ENCODE measurements at regions not wholly inside any gene's neighbourhood (a gene's known extent, or its start where the extent isn't known, plus 50 kb on each side); places are given as distances from the start of the nearest gene placed in this dataset.

DNA sequence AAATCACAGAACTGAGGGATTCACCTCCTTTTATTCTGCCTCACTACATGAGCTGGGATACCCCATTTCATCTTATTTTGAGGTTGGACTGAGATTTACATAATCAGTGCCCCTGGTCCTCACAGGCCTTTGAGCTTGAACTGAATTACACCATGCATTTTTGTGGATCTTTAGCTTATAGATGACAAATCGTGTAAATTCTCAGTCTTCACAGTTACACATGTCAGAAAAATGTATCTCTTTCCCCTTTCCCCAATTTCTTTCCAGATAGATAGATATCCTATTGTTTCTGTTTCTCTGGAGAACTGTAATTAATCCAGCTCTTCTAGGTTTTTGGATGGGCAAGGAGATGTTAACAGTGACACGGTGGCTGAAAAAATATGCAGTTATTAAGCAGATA lies 1778.9 kb upstream of the SEL1L start:
- ATAC-seq (replicated peaks in 1 of 2) = no peak
- Mint-ChIP-seq H3K4me1 (ENCODE audit: low read depth) (no peaks in the 10 kb centered on the region), H3K4me3 (no peak overlapping the region), H3K27me3 (ENCODE audit: low read depth) (no peaks in the 10 kb centered on the region), H3K27ac (no peak overlapping the region), H3K36me3 (ENCODE audit: insufficient read depth in 2 of 2) (no peaks in the 10 kb centered on the region), H3K9me3 (peaks cover 7 to 15% of the 10 kb centered on the region in 2 donors)
- DNase-seq = no peak

DNA sequence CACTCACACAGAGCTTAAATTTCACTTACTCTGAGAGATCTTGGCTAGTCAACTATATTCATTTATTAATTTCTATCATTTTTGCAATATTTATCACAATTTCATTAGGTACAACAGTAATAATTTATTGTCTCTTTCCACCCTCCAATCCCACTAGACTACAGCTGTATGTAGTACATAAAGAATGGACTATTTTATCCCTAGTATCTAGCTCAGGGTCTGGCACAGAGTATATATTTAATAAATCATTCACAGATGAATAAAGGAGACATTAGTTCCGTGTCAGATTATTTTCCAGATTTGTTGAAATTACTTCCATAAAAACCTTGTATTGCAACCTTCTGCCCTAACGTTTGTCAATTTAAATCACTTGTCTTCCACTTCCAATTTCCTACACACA lies 1781.1 kb upstream of the SEL1L start:
- no peaks in the 10 kb centered on the region for H3K4me1 Mint-ChIP-seq (ENCODE audit: low read depth)
- ATAC-seq (replicated peaks in 1 of 2) (no peak), DNase-seq (no peak)

DNA sequence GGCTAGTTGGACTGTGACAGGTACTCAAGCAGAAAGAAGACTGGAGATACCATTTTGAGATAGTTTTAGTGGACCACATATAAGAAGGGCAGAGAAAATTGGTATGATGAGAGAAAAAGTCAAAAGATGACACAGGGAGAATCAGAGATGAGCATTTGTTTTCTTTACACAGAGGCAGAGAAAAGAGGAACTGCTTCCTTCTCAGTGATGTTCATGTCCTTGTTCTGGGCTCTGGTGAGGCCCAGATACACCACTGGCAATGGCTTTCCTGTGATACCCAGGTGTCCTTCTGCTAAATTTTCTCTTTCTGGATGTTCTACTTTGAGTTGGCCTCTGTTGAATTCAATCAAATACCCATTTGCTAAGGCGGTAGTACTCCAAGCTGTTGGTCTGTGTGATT lies 1782.7 kb upstream of the SEL1L start:
- Mint-ChIP-seq H3K27me3 (ENCODE audit: low read depth) (no peaks in the 10 kb centered on the region), H3K4me3 (no peak overlapping the region), H3K9me3 (peaks cover 3 to 7% of the 10 kb centered on the region in 2 donors)

More for the DNA sequence above, 1781.1 kb upstream of the SEL1L start:
- Mint-ChIP-seq H3K27ac (no peak overlapping the region), H3K4me3 (no peak overlapping the region), H3K9me3 (peaks cover 7 to 8% of the 10 kb centered on the region in 2 donors), H3K36me3 (ENCODE audit: insufficient read depth in 2 of 2) (no peaks in the 10 kb centered on the region), H3K27me3 (ENCODE audit: low read depth) (no peaks in the 10 kb centered on the region)

DNA sequence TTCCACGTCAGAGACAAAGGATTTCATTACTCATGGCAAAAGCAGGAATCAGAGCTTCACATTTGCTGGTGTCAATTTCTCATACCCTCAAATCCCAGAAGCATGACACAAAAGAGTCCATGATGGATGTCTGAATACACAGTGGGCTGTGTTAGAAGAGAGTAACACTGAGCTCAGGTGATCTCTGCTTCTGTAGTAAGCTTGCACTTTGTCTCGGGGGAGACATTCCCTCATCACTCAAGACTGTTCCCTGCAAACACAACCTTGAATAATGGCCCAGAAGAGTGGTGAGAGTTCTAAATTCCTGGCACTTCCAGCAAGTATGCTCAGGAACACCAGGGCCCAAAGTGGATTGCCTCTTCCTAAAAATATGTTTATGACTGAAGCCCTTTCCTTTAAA lies 1787.2 kb upstream of the SEL1L start:
- ATAC-seq (replicated peaks in 1 of 2) = no peak
- H3K4me1 Mint-ChIP-seq (ENCODE audit: low read depth) = no peaks in the 10 kb centered on the region
- peaks cover 3 to 4% of the 10 kb centered on the region in 2 donors for H3K9me3 Mint-ChIP-seq
- no peak for DNase-seq
- no peaks in the 10 kb centered on the region for H3K27me3 Mint-ChIP-seq (ENCODE audit: low read depth)
- no peak overlapping the region for H3K27ac Mint-ChIP-seq
- H3K36me3 Mint-ChIP-seq (ENCODE audit: insufficient read depth in 2 of 2) = no peaks in the 10 kb centered on the region
- no peak overlapping the region for H3K4me3 Mint-ChIP-seq

More for the DNA sequence above, 1782.7 kb upstream of the SEL1L start:
- no peaks in the 10 kb centered on the region for H3K4me1 Mint-ChIP-seq (ENCODE audit: low read depth)
- DNase-seq (no peak), ATAC-seq (replicated peaks in 1 of 2) (no peak)
- no peaks in the 10 kb centered on the region for H3K36me3 Mint-ChIP-seq (ENCODE audit: insufficient read depth in 2 of 2)
- no peak overlapping the region for H3K27ac Mint-ChIP-seq

DNA sequence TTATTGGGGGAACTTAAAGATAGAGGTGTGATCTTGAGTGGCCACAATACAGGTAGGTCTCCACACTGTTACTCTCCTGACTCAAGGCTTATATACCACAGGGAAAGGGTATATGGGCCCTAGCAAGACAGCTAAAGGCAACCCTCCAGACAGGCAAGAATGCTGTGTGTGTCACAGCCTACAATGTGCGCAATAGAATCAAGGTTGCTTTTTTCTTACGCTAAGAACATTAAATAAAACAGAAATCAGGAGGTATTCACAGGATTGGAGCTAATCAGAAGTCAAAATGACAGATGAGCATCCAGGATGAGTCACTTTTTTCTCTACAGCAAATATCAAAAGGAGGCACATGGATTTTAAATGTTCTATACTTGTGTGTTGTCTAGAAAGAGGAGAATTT lies 1797.9 kb upstream of the SEL1L start:
- ATAC-seq (replicated peaks in 1 of 2) = no peak
- H3K4me1 Mint-ChIP-seq (ENCODE audit: low read depth) = no peaks in the 10 kb centered on the region
- no peaks in the 10 kb centered on the region for H3K27me3 Mint-ChIP-seq (ENCODE audit: low read depth)
- no peak for DNase-seq
- no peak overlapping the region for H3K27ac Mint-ChIP-seq
- H3K4me3 Mint-ChIP-seq = no peak overlapping the region
- peaks cover 3 to 6% of the 10 kb centered on the region in 2 donors for H3K9me3 Mint-ChIP-seq
- H3K36me3 Mint-ChIP-seq (ENCODE audit: insufficient read depth in 2 of 2) = peaks cover 0 to 2% of the 10 kb centered on the region in 2 donors

DNA sequence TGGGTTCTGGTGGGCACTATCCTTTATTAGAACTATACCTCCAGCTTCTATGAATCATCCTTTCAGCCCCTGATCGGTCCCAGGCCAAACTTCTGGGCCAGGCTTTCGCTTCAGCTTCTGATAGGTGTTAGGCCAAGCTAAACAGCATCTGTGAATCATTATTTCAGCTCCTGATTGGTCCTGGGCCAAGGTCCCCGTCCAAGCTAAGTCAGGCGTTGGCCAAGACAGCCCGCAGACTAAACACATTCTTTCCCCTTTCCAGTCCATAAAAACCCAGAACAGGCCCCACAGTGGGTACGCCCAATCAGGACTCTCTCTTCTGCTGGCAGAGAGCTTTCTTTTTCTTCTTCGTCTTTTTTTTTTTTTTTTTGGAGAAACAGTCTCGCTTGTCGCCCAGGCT lies 1808.9 kb upstream of the SEL1L start:
- Mint-ChIP-seq H3K4me1 (ENCODE audit: low read depth) (no peaks in the 10 kb centered on the region), H3K27me3 (ENCODE audit: low read depth) (no peaks in the 10 kb centered on the region), H3K36me3 (ENCODE audit: insufficient read depth in 2 of 2) (no peaks in the 10 kb centered on the region), H3K27ac (no peak overlapping the region), H3K4me3 (no peak overlapping the region), H3K9me3 (peaks cover 2 to 8% of the 10 kb centered on the region in 2 donors)
- DNase-seq = no peak
- no peak for ATAC-seq (replicated peaks in 1 of 2)

DNA sequence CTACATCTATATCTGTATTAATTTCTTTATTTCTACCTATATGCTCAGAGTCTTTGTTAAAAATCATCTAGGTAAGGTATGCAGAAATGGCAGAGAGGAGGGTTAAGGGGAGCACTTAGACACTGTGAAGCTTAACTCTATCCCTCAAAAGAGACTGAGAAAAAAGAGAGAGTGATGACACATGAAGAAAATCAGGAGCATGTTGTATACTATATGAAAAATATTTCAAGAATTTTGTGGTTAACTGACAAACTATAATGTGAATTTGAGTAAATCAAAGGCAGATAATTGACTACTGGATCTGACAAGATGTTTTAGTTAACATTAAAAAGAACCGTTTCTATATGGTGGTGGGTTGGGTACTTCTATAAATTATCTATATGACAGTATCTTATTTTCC lies 1814.2 kb upstream of the SEL1L start:
- Mint-ChIP-seq H3K27me3 (ENCODE audit: low read depth) (no peaks in the 10 kb centered on the region), H3K4me1 (ENCODE audit: low read depth) (no peaks in the 10 kb centered on the region), H3K27ac (no peak overlapping the region), H3K36me3 (ENCODE audit: insufficient read depth in 2 of 2) (no peaks in the 10 kb centered on the region), H3K9me3 (peaks cover 5 to 10% of the 10 kb centered on the region in 2 donors), H3K4me3 (no peak overlapping the region)
- ATAC-seq (replicated peaks in 1 of 2) = no peak
- no peak for DNase-seq

GRCh38 chr14:83355609-83356008 lies 1822.0 kb upstream of the SEL1L start:
- Mint-ChIP-seq H3K4me1 (ENCODE audit: low read depth) (no peaks in the 10 kb centered on the region), H3K36me3 (ENCODE audit: insufficient read depth in 2 of 2) (no peaks in the 10 kb centered on the region), H3K9me3 (peaks cover 5 to 12% of the 10 kb centered on the region in 2 donors), H3K4me3 (no peak overlapping the region), H3K27me3 (ENCODE audit: low read depth) (no peaks in the 10 kb centered on the region), H3K27ac (no peak overlapping the region)
- DNase-seq (no peak), ATAC-seq (replicated peaks in 1 of 2) (no peak)

DNA sequence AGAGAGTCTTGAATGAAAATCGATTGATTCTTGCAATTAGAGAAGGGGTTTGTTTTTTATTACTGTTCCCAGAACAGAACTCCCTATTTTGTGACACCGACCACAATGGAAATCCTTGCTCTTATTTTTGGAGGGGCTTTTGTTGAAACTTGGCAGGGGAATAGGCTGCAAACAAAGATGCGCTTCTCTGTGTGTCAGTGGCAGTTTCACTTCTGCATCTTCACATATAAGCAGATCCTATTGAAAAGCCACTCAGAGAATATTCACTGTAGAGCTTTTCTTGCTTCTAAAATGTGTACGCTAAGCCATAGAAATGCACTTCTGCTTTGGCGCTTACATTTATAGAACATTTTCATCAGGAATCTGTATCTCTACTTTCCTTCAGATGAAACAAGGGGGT lies 1822.4 kb upstream of the SEL1L start:
- DNase-seq (no peak), ATAC-seq (replicated peaks in 1 of 2) (no peak)
- H3K27ac Mint-ChIP-seq = no peak overlapping the region
- peaks cover 5 to 12% of the 10 kb centered on the region in 2 donors for H3K9me3 Mint-ChIP-seq
- no peaks in the 10 kb centered on the region for H3K27me3 Mint-ChIP-seq (ENCODE audit: low read depth)
- no peak overlapping the region for H3K4me3 Mint-ChIP-seq
- H3K36me3 Mint-ChIP-seq (ENCODE audit: insufficient read depth in 2 of 2) = no peaks in the 10 kb centered on the region
- H3K4me1 Mint-ChIP-seq (ENCODE audit: low read depth) = no peaks in the 10 kb centered on the region

- DNase-seq = no peak
- no peaks in the 10 kb centered on the region for H3K4me1 Mint-ChIP-seq (ENCODE audit: low read depth)
- peaks cover 7 to 16% of the 10 kb centered on the region in 2 donors for H3K9me3 Mint-ChIP-seq
- no peak for ATAC-seq (replicated peaks in 1 of 2)
- peaks cover 2 to 3% of the 10 kb centered on the region in 2 donors for H3K36me3 Mint-ChIP-seq (ENCODE audit: insufficient read depth in 2 of 2)
- H3K27me3 Mint-ChIP-seq (ENCODE audit: low read depth) = no peaks in the 10 kb centered on the region
- no peak overlapping the region for H3K4me3 Mint-ChIP-seq
- no peak overlapping the region for H3K27ac Mint-ChIP-seq
Measured at GRCh38 chr14:83372271-83372670, 1838.6 kb upstream of the SEL1L start.

- no peak for DNase-seq
- Mint-ChIP-seq H3K4me3 (no peak overlapping the region), H3K36me3 (ENCODE audit: insufficient read depth in 2 of 2) (no peaks in the 10 kb centered on the region), H3K27ac (no peak overlapping the region), H3K9me3 (peaks cover 20% of the 10 kb centered on the region in 2 donors), H3K4me1 (ENCODE audit: low read depth) (no peaks in the 10 kb centered on the region), H3K27me3 (ENCODE audit: low read depth) (no peaks in the 10 kb centered on the region)
- ATAC-seq (replicated peaks in 1 of 2) = no peak
Measured at GRCh38 chr14:83379436-83379835, 1845.8 kb upstream of the SEL1L start.

DNA sequence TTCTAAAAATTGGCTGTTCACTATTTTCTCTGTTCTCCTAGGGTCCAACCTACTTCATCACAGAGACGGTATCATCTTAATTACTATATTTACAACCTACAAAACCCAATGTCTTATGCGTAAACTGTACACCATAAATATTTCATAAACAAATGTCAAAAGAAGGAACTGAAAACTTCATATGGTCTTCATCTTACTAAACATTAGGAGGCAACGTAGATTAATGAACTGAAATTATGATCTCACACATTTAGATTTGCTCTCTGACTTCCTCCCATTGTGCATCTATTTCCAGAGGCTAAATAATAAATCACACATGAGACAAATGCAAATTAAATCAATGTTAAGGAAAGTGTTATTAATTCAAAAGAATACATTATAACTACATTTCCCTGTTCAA lies 1850.6 kb upstream of the SEL1L start:
- Mint-ChIP-seq H3K9me3 (peaks cover 22 to 27% of the 10 kb centered on the region in 2 donors), H3K4me1 (ENCODE audit: low read depth) (no peaks in the 10 kb centered on the region), H3K4me3 (no peak overlapping the region), H3K27ac (no peak overlapping the region), H3K27me3 (ENCODE audit: low read depth) (no peaks in the 10 kb centered on the region), H3K36me3 (ENCODE audit: insufficient read depth in 2 of 2) (peaks cover 0 to 2% of the 10 kb centered on the region in 2 donors)
- ATAC-seq (replicated peaks in 1 of 2) = no peak
- DNase-seq = no peak

DNA sequence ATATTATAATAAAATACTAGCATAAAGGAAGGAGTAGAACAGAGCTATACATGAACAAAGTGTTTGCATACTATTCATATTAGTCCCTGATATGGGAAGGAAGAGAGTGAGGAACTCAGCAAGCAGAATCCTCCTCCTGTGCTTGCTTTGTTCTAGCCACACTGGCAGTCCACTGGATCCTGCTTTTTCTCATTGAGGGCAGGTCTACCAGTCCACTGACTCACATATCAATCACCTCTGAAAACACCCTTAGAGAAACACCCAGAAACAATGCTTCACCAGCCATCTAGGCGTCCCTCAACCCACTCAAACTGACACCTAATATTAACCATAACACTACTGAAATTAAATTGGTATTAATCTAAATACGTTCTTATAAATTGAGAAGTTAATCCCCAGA lies 1861.7 kb upstream of the SEL1L start:
- Mint-ChIP-seq H3K27ac (no peak overlapping the region), H3K9me3 (peaks cover 1 to 4% of the 10 kb centered on the region in 2 donors), H3K4me3 (no peak overlapping the region), H3K4me1 (ENCODE audit: low read depth) (no peaks in the 10 kb centered on the region), H3K27me3 (ENCODE audit: low read depth) (no peaks in the 10 kb centered on the region), H3K36me3 (ENCODE audit: insufficient read depth in 2 of 2) (no peaks in the 10 kb centered on the region)
- no peak for DNase-seq
- ATAC-seq (replicated peaks in 1 of 2) = no peak

DNA sequence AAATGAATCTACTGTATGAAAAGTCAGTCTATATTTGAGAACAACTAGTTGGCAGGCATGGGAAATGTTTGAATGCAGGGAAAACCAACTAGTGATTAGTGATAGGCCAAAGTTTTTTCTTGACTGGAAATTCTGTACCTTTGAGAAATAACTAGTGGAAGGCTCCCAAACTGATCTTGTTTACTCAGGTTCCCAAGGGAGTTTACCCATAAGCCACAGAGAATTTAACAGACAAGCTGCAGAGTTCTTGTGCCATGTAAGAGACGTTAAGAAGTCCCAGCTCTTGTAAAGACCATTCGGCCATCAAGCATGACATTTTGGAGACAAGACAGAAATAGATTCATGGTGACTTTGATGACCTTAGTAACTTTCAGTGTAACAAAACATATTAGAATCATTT lies 1882.8 kb upstream of the SEL1L start:
- Mint-ChIP-seq H3K36me3 (ENCODE audit: insufficient read depth in 2 of 2) (no peaks in the 10 kb centered on the region), H3K4me1 (ENCODE audit: low read depth) (no peaks in the 10 kb centered on the region), H3K4me3 (no peak overlapping the region), H3K27me3 (ENCODE audit: low read depth) (no peaks in the 10 kb centered on the region), H3K27ac (no peak overlapping the region), H3K9me3 (peaks cover 0 to 4% of the 10 kb centered on the region in 2 donors)
- no peak for ATAC-seq (replicated peaks in 1 of 2)
- DNase-seq = no peak

Measured in activated T-cell treated with anti-CD3 and anti-CD28 coated beads, Interleukin-2, amount 50 U/mL, for 72 hours (primary cell).